Stimulated activated naive CD8-positive, alpha-beta T cell treated with anti-CD3 and anti-CD28 coated beads, Interleukin-15, Interleukin-2, amounts not matched to agents 100 ng/mL and 50 ng/mL, for 24 hours (primary cell): ENCODE measurements at regions not wholly inside any gene's neighbourhood (a gene's known extent, or its start where the extent isn't known, plus 50 kb on each side); places are given as distances from the start of the nearest gene placed in this dataset.

Experiments
- H3K27ac Mint-ChIP-seq: one replicate; pipeline ENCODE4 v1.8.0; 2021; ENCODE audit warnings: mild to moderate bottlenecking, mixed read lengths
- H3K27me3 Mint-ChIP-seq: one replicate; pipeline ENCODE4 v1.8.0; 2021; ENCODE audit warnings: mixed read lengths
- H3K36me3 Mint-ChIP-seq: one replicate; pipeline ENCODE4 v1.8.0; 2021; ENCODE audit warnings: low read depth, mixed read lengths
- H3K4me1 Mint-ChIP-seq: one replicate; pipeline ENCODE4 v1.8.0; 2021; ENCODE audit warnings: low read depth, mixed read lengths
- H3K4me3 Mint-ChIP-seq: one replicate; pipeline ENCODE4 v1.8.0; 2021; ENCODE audit warnings: mild to moderate bottlenecking, mixed read lengths
- H3K9me3 Mint-ChIP-seq: one replicate; pipeline ENCODE4 v1.8.0; 2021; ENCODE audit warnings: mixed read lengths

DNA sequence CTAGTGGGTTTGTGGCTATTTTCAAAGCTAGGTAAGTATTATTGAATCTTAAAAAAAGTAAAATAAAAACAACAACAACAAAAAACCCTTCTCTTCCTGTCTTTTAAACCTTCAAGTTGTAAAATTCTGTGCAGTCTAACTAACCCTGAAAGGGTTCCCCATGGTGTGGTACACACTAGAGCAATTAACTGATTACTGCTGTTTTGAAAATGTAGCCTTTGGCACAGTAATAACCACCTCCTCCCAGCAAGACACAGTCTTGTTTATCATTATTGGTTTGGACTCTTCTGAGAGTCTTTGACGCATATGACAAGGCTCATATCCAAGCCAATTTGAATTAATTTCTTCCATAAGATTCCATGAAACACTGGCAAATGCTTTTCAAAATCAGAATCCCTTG is 2184.6 kb upstream of the PIK3C3 start:
- H3K36me3 Mint-ChIP-seq = no peaks in the 10 kb centered on the region
- no peaks in the 10 kb centered on the region for H3K4me1 Mint-ChIP-seq
- peaks cover 14% of the 10 kb centered on the region for H3K9me3 Mint-ChIP-seq
- H3K27me3 Mint-ChIP-seq = no peaks in the 10 kb centered on the region
- no peak overlapping the region for H3K27ac Mint-ChIP-seq
- H3K4me3 Mint-ChIP-seq = no peak overlapping the region

DNA sequence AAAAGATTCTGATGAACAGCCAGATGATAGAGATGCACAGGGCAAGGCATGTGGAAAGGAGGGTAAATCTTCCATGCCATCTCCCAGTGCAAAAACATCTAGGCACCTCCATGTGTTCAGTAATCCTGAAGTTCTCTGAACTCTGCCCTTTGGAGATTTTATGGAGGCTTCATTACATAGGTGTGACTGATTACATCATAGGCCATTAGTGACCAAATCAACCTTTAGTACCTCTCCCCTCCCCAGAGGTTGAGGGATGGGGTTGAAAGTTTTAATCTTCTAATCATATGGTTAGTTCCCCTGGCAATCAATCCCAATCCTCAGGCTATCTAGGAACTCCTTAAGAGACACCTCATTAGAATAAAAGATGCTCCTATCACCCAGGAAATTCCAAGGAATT is 2190.2 kb upstream of the PIK3C3 start:
- Mint-ChIP-seq H3K27me3 (no peaks in the 10 kb centered on the region), H3K4me1 (no peaks in the 10 kb centered on the region), H3K27ac (no peak overlapping the region), H3K4me3 (no peak overlapping the region), H3K36me3 (no peaks in the 10 kb centered on the region), H3K9me3 (peaks cover 14% of the 10 kb centered on the region)

DNA sequence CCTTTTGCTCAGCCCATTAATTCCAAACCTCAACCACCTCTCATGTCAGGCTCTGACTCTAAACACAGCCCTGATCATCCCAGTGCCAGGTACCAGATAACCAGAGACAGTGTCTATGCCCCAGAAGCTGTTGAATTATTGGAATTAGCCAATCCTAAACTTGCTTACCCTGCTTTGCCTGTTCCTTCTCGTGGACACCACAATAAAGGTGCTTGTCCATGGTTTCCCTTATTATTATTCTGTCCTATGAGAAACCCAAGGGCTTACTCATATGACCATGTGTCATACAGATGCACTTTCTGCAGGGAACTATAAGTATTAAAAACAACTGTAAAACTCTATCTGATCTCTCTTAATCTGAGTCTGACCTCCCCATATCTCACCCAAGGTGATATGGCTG is 2193.8 kb upstream of the PIK3C3 start:
- no peaks in the 10 kb centered on the region for H3K36me3 Mint-ChIP-seq
- H3K27ac Mint-ChIP-seq = no peak overlapping the region
- no peaks in the 10 kb centered on the region for H3K4me1 Mint-ChIP-seq
- no peak overlapping the region for H3K4me3 Mint-ChIP-seq
- H3K27me3 Mint-ChIP-seq = no peaks in the 10 kb centered on the region
- peaks cover 16% of the 10 kb centered on the region for H3K9me3 Mint-ChIP-seq

DNA sequence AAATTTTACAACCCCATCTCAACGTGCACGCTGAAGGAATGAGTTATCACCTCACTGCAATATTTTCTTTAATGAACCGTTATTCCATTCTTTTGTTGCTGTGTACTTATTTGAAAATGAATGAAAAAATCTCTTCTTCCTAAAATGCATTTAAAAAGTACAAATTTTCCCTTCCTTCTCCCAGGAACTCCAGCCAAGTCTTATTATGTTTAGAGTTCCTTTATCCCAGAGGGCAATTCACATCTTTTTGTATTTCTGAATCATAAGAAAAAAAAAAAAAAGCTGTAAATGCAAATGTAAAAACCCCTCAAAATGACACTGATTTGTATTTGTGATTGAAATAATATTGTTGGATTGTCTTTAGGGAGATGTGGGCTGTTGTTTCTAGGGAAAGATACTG is 2194.3 kb upstream of the CELF4 start:
- no peaks in the 10 kb centered on the region for H3K27me3 Mint-ChIP-seq
- no peak overlapping the region for H3K4me3 Mint-ChIP-seq
- H3K4me1 Mint-ChIP-seq = no peaks in the 10 kb centered on the region
- H3K27ac Mint-ChIP-seq = no peak overlapping the region
- H3K9me3 Mint-ChIP-seq = peaks cover 16% of the 10 kb centered on the region
- H3K36me3 Mint-ChIP-seq = no peaks in the 10 kb centered on the region

DNA sequence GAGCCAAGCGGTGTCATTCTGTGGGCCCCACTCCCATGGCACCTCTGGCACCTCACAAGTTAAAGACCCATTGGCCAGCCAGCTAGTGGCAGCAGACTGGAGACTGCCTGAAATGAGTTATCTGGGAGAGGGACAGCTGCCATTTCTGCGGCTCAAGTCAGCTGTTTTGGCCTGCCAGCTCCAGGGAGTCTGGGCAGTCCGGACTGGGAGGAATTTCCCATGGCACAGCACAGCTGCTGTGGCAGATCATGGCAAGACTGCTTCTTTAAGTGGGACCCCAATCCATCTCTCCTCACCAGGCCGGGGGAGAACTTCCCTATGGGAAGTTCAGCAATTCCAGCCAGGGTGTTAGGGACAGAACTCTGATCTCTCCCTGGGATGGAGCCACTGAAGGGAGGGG is 2187.6 kb upstream of the CELF4 start:
- Mint-ChIP-seq H3K27me3 (no peaks in the 10 kb centered on the region), H3K36me3 (no peaks in the 10 kb centered on the region), H3K4me3 (no peak overlapping the region), H3K4me1 (no peaks in the 10 kb centered on the region), H3K9me3 (peaks cover 7% of the 10 kb centered on the region), H3K27ac (no peak overlapping the region)

DNA sequence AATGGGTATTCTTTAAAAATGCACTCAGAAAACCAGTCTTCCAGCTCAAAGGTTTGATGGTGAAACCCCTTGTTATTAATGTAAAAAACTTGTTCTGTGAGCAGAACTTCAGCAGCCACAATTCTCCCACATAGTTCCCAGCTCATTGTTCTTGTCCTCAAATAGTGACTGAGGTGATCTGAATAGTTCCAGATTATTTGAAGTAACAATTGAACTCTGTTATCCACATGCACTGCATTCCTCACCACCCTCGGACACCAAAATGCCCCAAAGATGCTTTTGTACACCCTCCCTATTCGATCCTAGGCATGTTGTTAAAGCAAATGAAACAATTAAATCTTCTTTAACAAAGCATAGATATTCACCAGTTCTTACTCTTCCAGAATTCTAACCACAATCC is 2186.8 kb upstream of the CELF4 start:
- H3K4me3 Mint-ChIP-seq = no peak overlapping the region
- no peaks in the 10 kb centered on the region for H3K27me3 Mint-ChIP-seq
- H3K4me1 Mint-ChIP-seq = no peaks in the 10 kb centered on the region
- H3K27ac Mint-ChIP-seq = no peak overlapping the region
- no peaks in the 10 kb centered on the region for H3K36me3 Mint-ChIP-seq
- H3K9me3 Mint-ChIP-seq = peaks cover 8% of the 10 kb centered on the region

DNA sequence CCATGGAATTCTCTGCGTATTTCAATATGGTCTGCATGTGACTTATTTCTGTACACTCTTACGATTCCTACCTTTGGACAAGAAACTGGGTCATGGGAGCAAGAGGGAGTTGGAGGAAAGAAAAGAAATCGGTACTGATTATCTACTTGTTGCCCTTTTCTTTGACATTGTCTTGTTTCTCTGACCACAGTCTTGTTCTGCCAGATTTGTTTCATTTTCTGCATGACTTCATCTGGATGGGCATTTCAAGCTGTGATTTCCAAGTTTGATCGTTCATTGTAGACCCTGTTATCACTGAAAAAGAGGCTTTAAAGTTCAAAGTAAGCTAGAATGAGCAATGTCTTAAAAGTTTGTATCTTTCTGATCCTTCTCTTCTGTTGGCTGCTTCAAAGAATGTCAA is 2186.3 kb upstream of the CELF4 start:
- Mint-ChIP-seq H3K27ac (no peak overlapping the region), H3K4me3 (no peak overlapping the region), H3K9me3 (peaks cover 8% of the 10 kb centered on the region), H3K27me3 (no peaks in the 10 kb centered on the region), H3K36me3 (no peaks in the 10 kb centered on the region), H3K4me1 (no peaks in the 10 kb centered on the region)

DNA sequence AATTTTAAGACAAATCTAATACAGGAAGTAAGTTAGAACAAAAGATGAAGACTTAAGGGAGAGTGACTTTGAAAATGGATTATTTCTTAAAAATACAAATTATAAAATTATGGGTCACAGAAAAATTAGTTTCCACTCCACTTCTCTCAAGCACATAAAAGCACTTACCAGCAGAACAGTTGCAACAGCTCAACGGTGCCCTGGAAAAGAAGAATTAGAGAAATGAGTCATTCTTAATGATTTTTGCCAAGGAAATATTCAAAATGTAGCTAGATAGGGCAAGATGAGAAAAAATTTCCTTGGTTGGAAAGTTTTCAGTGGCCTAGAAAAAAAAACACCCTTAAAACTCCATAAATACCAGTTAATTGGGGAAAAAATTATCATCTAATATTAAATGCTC is 2185.6 kb upstream of the CELF4 start:
- Mint-ChIP-seq H3K36me3 (no peaks in the 10 kb centered on the region), H3K27me3 (no peaks in the 10 kb centered on the region), H3K27ac (no peak overlapping the region), H3K4me3 (no peak overlapping the region), H3K9me3 (peaks cover 8% of the 10 kb centered on the region), H3K4me1 (no peaks in the 10 kb centered on the region)

DNA sequence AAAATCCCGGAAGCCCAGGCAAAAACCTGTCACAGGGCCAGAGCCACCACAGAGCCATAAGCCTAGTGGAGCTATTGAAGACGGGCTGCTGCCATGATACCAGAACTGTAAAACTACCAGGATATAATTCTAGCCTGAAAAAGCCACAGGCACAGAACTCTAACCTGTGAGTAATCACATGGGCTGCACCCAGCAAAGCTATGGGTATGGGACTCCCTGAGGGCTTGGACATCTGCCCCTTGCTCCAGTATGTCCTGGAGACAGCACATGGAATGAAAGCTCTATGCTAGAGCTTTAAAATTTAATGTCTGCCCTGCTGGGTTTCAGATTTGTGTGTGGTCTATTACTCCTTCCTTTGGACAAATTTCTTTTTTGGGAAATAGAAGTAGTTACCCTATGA is 2183.6 kb upstream of the CELF4 start:
- no peaks in the 10 kb centered on the region for H3K36me3 Mint-ChIP-seq
- H3K27ac Mint-ChIP-seq = no peak overlapping the region
- H3K4me1 Mint-ChIP-seq = no peaks in the 10 kb centered on the region
- no peak overlapping the region for H3K4me3 Mint-ChIP-seq
- H3K9me3 Mint-ChIP-seq = peaks cover 8% of the 10 kb centered on the region
- H3K27me3 Mint-ChIP-seq = no peaks in the 10 kb centered on the region

DNA sequence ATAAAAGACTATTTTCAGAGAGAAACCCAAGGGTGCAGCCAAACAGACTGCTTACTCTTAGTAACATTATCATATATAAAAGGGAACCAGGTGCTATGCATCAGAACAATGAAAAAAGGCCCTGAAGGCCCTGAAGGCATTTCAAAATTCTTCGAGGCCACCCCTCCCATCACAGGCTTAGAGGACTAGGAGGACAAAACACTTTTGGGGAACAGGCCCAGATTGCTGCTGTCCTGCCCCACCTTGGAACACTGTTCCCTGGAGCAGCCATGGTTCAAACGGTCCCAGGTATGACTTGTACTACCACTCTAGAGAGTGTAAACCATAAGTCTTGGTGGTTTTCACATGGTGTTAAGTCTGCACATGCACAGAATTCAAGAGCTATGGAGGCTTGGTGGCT is 2183.1 kb upstream of the CELF4 start:
- Mint-ChIP-seq H3K4me3 (no peak overlapping the region), H3K36me3 (no peaks in the 10 kb centered on the region), H3K9me3 (peaks cover 8% of the 10 kb centered on the region), H3K27me3 (no peaks in the 10 kb centered on the region), H3K4me1 (no peaks in the 10 kb centered on the region), H3K27ac (no peak overlapping the region)

DNA sequence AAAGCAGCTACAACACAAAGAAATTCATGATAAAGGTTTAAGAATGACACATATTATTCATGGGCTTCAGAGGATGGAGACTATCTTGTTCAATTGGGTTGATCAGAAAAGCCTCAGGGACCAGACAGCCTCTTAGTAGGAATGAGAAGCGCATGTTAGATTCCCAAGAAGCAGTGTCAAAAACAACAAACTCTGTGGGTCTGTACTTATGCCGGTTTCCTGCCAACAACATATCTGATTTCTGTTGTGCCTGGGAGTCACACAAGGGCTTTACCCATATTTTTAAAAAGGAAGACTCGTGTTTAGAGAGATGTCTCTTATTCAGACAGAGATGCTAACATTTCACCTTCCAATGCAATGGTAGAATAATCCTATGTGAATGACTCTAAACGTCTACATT is 2180.6 kb upstream of the CELF4 start:
- H3K27me3 Mint-ChIP-seq = no peaks in the 10 kb centered on the region
- H3K27ac Mint-ChIP-seq = no peak overlapping the region
- no peaks in the 10 kb centered on the region for H3K36me3 Mint-ChIP-seq
- H3K4me3 Mint-ChIP-seq = no peak overlapping the region
- H3K9me3 Mint-ChIP-seq = peaks cover 8% of the 10 kb centered on the region
- no peaks in the 10 kb centered on the region for H3K4me1 Mint-ChIP-seq

DNA sequence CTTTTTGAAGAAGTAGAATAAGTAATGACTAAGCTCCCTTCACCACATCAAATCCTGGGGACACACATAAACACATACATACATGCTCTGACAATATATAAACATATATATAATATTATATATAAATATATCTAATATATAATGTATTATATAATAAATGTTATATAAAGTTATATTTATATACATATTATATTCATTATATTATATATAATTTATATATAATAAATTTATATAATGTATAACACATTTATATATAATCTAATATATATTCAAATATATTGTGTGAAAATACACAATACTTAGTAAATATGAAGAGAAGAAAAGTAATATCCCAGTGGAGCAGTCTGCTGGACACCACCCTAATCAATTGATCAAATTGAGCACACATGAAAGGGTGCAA is 2177.9 kb upstream of the CELF4 start:
- Mint-ChIP-seq H3K27me3 (no peaks in the 10 kb centered on the region), H3K4me1 (no peaks in the 10 kb centered on the region), H3K4me3 (no peak overlapping the region), H3K36me3 (no peaks in the 10 kb centered on the region), H3K9me3 (peaks cover 8% of the 10 kb centered on the region), H3K27ac (no peak overlapping the region)

DNA sequence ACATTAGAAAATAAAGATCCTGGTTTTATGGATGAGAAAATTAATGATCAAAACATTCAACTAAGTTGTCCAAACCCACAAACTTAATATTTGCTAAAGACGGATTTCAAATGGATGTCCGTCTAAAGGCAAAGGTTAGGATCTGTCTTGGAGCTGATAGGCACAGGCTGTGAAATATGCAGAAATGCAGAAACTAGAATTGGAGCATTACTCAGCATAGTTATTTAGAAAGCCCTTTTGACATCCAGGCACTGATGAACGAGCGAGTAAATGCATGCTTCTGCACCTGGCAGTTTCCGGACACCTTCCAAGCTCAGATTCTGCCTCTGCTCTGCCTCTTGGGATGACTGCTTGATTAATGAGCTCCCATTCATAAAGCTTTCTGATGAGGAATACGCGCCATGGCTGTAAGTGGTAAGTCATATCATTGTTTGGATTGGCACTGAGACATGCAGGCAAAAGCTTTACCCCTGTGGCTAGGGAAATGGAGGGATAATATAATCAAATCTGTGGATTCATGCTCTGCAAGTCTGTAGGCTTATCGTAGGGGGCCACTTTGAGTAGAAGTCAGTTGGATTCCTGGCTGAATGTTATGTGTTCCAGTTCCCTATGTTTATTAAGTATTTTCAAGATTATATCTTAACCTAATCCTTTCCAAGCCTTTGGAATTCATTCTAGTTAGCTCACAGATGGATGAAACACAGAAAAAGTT is 2176.3 kb upstream of the CELF4 start:
- Mint-ChIP-seq H3K36me3 (no peaks in the 10 kb centered on the region), H3K4me1 (no peaks in the 10 kb centered on the region), H3K27me3 (no peaks in the 10 kb centered on the region), H3K9me3 (no peaks in the 10 kb centered on the region), H3K27ac (no peak overlapping the region), H3K4me3 (no peak overlapping the region)

DNA sequence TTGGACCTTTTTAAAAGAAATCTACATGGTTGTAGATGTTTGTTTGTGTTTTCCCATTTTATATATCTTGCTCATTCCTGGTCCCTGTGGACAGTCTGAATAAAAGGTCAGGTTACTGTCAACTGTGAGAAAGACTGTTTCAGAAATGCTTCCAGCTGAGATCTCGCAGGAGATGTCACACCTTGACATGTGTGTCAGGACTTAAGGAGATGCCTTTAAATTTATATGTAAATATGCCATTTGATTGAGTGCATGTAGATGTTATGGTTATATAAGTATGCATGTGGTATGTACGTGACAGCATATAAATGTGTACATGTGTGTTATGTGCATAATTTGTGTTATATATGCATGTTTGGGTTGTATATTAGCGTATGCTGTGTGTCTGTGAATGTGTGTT is 2172.3 kb upstream of the CELF4 start:
- no peak overlapping the region for H3K4me3 Mint-ChIP-seq
- no peaks in the 10 kb centered on the region for H3K27me3 Mint-ChIP-seq
- H3K27ac Mint-ChIP-seq = no peak overlapping the region
- H3K4me1 Mint-ChIP-seq = no peaks in the 10 kb centered on the region
- peaks cover 4% of the 10 kb centered on the region for H3K9me3 Mint-ChIP-seq
- no peaks in the 10 kb centered on the region for H3K36me3 Mint-ChIP-seq

DNA sequence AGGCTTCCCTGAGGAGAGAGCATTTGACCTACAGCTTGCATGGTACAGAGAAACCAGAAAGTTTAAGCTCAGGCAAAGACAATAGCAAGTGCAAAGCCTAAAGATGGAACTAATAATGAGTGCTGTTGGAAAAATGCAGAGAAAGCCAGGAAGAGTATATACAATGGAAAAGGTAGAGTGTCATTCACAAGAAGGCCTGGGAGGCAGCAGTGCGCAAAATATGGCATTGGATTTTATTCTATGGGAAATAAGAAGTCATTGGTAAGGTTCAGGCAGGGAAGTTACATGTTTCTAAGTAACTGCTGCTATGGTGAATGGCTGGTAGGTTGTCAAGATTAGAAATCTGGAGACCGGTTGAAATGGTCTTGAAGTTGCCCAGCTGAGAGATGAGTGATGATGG is 2167.3 kb upstream of the CELF4 start:
- H3K27me3 Mint-ChIP-seq = no peaks in the 10 kb centered on the region
- H3K27ac Mint-ChIP-seq = no peak overlapping the region
- no peaks in the 10 kb centered on the region for H3K4me1 Mint-ChIP-seq
- no peaks in the 10 kb centered on the region for H3K36me3 Mint-ChIP-seq
- no peak overlapping the region for H3K4me3 Mint-ChIP-seq
- H3K9me3 Mint-ChIP-seq = peaks cover 6% of the 10 kb centered on the region

DNA sequence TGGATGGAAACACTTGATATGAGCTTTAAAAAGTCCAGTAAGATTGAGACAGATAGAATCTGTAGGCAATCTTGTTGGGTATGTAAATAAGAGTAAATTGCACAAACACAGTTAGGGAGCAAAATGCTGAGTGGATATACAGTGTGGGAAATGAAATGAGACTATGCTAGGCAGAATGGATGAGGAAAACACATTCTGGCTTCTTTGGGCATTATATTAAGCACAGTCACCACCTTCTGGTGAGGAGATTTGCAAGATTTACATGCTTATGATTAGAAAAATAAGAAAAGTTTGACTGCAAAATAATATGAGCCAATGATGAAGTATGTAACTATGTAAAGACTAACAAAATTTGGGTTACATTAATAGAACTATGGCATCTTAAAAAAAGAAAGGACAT is 2165.0 kb upstream of the CELF4 start:
- H3K4me1 Mint-ChIP-seq = no peaks in the 10 kb centered on the region
- no peak overlapping the region for H3K4me3 Mint-ChIP-seq
- peaks cover 6% of the 10 kb centered on the region for H3K9me3 Mint-ChIP-seq
- H3K36me3 Mint-ChIP-seq = no peaks in the 10 kb centered on the region
- H3K27ac Mint-ChIP-seq = no peak overlapping the region
- no peaks in the 10 kb centered on the region for H3K27me3 Mint-ChIP-seq
